AG09319 (cell line): ENCODE measurements at regions not wholly inside any gene's neighbourhood (a gene's known extent, or its start where the extent isn't known, plus 50 kb on each side); places are given as distances from the start of the nearest gene placed in this dataset.

ENCODE experiments used
- DNase-seq: peaks from one replicate; pipeline ENCODE4 v3.0.0-alpha.2; 2010; ENCODE audit warnings: low read depth; ENCODE audit errors: extremely low read depth
- TF ChIP-seq, protein P1 (sequence below): IDR thresholded peaks from 2 replicates; pipeline ENCODE4 v1.5.1; 2011; ENCODE audit warnings: low read depth, mild to moderate bottlenecking, inconsistent platforms, low read length, moderate library complexity

- TF ChIP-seq, protein P1, sequence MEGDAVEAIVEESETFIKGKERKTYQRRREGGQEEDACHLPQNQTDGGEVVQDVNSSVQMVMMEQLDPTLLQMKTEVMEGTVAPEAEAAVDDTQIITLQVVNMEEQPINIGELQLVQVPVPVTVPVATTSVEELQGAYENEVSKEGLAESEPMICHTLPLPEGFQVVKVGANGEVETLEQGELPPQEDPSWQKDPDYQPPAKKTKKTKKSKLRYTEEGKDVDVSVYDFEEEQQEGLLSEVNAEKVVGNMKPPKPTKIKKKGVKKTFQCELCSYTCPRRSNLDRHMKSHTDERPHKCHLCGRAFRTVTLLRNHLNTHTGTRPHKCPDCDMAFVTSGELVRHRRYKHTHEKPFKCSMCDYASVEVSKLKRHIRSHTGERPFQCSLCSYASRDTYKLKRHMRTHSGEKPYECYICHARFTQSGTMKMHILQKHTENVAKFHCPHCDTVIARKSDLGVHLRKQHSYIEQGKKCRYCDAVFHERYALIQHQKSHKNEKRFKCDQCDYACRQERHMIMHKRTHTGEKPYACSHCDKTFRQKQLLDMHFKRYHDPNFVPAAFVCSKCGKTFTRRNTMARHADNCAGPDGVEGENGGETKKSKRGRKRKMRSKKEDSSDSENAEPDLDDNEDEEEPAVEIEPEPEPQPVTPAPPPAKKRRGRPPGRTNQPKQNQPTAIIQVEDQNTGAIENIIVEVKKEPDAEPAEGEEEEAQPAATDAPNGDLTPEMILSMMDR, result no peak
- DNase-seq, result no peak
These were observed 228.0 kb upstream of the DEFB112 start for GRCh38 chr6:50277774-50278173.

GRCh38 chr6:50278663-50279062 is 228.9 kb upstream of the DEFB112 start:
- DNase-seq, result no peak
- TF ChIP-seq, protein P1, result no peak

- DNase-seq, result no peak
- TF ChIP-seq, protein P1, result no peak
These were observed 236.0 kb upstream of the DEFB112 start for GRCh38 chr6:50285735-50286134.

DNA sequence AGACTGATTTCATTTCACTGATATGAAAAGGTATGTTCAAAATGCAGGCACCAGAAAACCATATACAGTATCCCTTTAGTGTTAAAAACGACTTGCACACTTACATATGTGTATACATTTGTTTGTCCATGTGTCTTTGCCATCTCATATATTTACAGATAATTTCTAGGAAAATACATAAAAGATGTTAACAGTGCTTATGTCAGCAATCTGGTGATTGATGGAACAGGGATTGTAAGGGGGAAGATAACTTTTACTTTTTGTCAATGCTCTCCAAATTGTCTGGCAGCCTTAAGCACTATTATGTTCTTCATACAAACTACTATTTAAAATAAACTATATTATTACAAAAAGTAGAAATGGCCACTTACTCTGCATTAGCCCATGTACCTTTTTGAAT is 238.5 kb upstream of the DEFB112 start:
- TF ChIP-seq, protein P1, result no peak
- DNase-seq, result no peak

DNA sequence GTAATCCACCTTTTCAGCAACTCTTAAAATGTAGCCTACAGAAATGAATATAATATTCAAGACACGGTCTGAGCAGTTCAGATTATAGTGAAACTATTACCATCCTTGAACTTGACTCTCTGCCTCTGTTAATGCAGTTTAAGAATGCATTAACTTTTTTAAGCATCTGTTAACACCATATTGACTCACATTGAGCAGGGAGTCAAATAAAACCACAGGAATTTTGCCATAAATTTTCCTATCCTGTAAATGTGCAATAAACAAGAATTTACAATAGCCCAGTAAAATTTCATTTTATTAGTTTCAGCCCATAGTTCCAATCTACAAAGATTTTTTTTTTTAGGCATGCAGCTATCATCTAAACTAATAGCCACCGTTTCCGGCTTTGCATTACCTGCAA is 239.2 kb upstream of the DEFB112 start:
- TF ChIP-seq, protein P1, result no peak
- no peak for DNase-seq

DNA sequence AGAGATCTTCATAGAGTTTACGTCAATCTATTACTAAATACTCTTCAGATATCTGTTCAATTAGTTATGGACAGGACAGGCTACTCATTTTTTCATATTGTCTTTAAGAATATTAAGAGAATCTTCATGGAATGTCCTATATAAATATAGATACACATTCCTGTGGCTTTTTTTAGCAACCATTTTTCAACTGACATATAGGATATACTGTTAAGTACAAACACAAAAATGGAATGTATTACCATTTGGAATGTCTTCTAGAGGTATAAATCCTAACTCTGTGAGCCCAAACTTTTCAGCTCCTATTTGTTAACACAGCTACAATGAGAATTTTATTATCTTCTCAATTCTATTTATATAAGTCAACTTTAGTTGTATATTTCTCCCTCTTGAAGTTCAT is 239.6 kb upstream of the DEFB112 start:
- DNase-seq, result no peak
- TF ChIP-seq, protein P1, result no peak

DNA sequence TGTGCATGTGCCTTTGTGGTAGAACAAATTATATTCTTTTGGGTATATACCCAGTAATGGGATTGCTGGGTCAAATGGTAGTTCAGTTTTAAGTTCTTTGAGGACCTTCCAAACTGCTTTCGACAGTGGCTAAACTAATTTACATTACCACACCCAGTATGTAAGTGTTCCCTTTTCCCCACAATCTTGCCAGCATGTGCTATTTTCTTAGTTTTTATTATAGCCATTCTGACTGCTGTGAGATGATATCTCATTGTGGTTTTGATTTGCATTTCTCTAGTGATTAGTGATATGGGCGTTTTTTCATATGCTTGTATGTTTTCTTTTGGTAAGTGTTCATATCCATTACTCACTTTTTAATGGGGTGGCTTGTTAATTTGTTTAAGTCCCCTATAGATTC is 251.6 kb upstream of the DEFB112 start:
- DNase-seq, result no peak
- TF ChIP-seq, protein P1, result no peak

DNA sequence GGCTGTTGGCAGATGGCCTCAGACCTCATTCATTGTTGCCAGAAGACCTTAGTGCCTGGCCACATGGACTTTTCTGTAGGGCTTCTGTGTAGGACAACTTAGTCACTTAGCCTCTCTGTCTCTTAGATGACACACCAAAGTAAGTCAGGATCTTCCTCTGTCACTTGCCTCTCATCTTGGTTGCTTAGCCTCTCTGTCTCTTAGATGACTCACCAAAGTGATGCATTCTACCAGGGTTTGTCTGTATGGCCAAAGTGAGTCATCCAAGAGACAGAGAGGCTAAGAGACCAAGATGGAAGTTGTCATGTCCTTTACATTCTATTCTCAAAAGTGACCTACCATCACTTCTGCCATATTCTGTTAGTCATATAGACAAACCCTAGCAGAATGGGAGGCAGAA is 255.9 kb upstream of the DEFB112 start:
- DNase-seq, result no peak
- TF ChIP-seq, protein P1, result no peak
